Fibroblast of lung (primary cell): ENCODE measurements at regions not wholly inside any gene's neighbourhood (a gene's known extent, or its start where the extent isn't known, plus 50 kb on each side); places are given as distances from the start of the nearest gene placed in this dataset.

Source experiments
- DNase-seq, 2 donors: peaks; one replicate each; pipeline versions ENCODE4 v3.0.0 to v3.0.0-alpha.2; 2010; ENCODE audit warnings: low read depth in 2 of 2
- H2AFZ ChIP-seq: 2 replicates; pipeline ENCODE4 v1.5.1; 2012; ENCODE audit warnings: low read length, control low read depth, inconsistent platforms
- H3K27ac ChIP-seq: 2 replicates; pipeline ENCODE4 v1.5.1; 2011; ENCODE audit warnings: low read length, control low read depth; ENCODE audit not compliant: insufficient read depth
- H3K27me3 ChIP-seq: 2 replicates; pipeline ENCODE4 v1.5.1; 2011; ENCODE audit warnings: mild to moderate bottlenecking, low read length; ENCODE audit not compliant: control insufficient read depth, insufficient read depth
- H3K36me3 ChIP-seq: 2 replicates; pipeline ENCODE4 v1.5.1; 2011; ENCODE audit warnings: low read length; ENCODE audit not compliant: control insufficient read depth, insufficient read depth
- H3K4me1 ChIP-seq: 2 replicates; pipeline ENCODE4 v1.5.1; 2011; ENCODE audit warnings: low read length; ENCODE audit not compliant: control insufficient read depth, insufficient read depth; ENCODE audit errors: extremely low read depth
- H3K4me2 ChIP-seq: 2 replicates; pipeline ENCODE4 v1.5.1; 2011; ENCODE audit warnings: low read length, control low read depth; ENCODE audit not compliant: insufficient read depth; ENCODE audit errors: extremely low read depth
- H3K4me3 ChIP-seq, 4 experiments: fragments of 200-600 bp in 1 of 4; sonication (generic) in 1 of 4; replicated peaks in 1 of 4; 2 replicates each; pipeline ENCODE4 v1.5.1; 2011 to 2016; ENCODE audit warnings: low read length in 4 of 4, low read depth in 3 of 4, mild to moderate bottlenecking in 3 of 4, control low read depth in 2 of 4, inconsistent platforms in 1 of 4, mixed read lengths in 1 of 4; ENCODE audit not compliant: insufficient read depth in 1 of 4; ENCODE audit errors: control extremely low read depth in 1 of 4
- H3K79me2 ChIP-seq: 2 replicates; pipeline ENCODE4 v1.5.1; 2012; ENCODE audit warnings: mild to moderate bottlenecking, low read length, inconsistent platforms; ENCODE audit not compliant: control insufficient read depth, insufficient read depth
- H3K9ac ChIP-seq: 2 replicates; pipeline ENCODE4 v1.5.1; 2011; ENCODE audit warnings: mild to moderate bottlenecking, low read length, control low read depth; ENCODE audit not compliant: insufficient read depth
- H3K9me3 ChIP-seq: 2 replicates; pipeline ENCODE4 v1.5.1; 2012; ENCODE audit warnings: low read depth, low read length; ENCODE audit not compliant: control insufficient read depth, insufficient read depth
- H4K20me1 ChIP-seq: 2 replicates; pipeline ENCODE4 v1.5.1; 2011; ENCODE audit warnings: low read length; ENCODE audit not compliant: control insufficient read depth, insufficient read depth; ENCODE audit errors: extremely low read depth
- CTCF ChIP-seq, 2 donors: IDR thresholded peaks in 1 of 2; conservative IDR thresholded peaks in 1 of 2; 1 replicate in 1 of 2; 2 replicates in 1 of 2; pipeline ENCODE4 v1.5.1; 2011 to 2012; ENCODE audit warnings: low read length in 2 of 2, control low read depth in 1 of 2, inconsistent platforms in 1 of 2, low read depth in 1 of 2, mild to moderate bottlenecking in 1 of 2
- EZH2 ChIP-seq: IDR thresholded peaks from 2 replicates; pipeline ENCODE4 v1.5.1; 2012; ENCODE audit warnings: low read length, control low read depth, mild to moderate bottlenecking; ENCODE audit errors: missing control alignments

GRCh38 chr16:60541535-60541934 is 1494.7 kb downstream of the CDH8 start:
- H3K4me1 ChIP-seq: no peaks in the 10 kb centered on the region

GRCh38 chr16:60510941-60511340 is 1525.3 kb downstream of the CDH8 start:
- Histone ChIP-seq H3K9ac (no peak overlapping the region), H4K20me1 (no peaks in the 10 kb centered on the region), H3K9me3 (no peaks in the 10 kb centered on the region), H3K79me2 (no peaks in the 10 kb centered on the region), H3K4me3 (no peak overlapping the region), H3K4me1 (no peaks in the 10 kb centered on the region), H3K36me3 (no peaks in the 10 kb centered on the region), H3K4me2 (no peak overlapping the region), H3K27ac (no peak overlapping the region), H3K27me3 (no peaks in the 10 kb centered on the region), H2AFZ (no peak overlapping the region)
- peak in 1 of 2 donors; percentile 3 for DNase-seq
- no peak for TF ChIP-seq EZH2

More at GRCh38 chr16:60541535-60541934, 1494.7 kb downstream of the CDH8 start:
- Histone ChIP-seq H3K9ac (no peak overlapping the region), H4K20me1 (no peaks in the 10 kb centered on the region), H3K27me3 (no peaks in the 10 kb centered on the region), H3K79me2 (no peaks in the 10 kb centered on the region), H3K27ac (no peak overlapping the region), H3K36me3 (no peaks in the 10 kb centered on the region), H2AFZ (no peak overlapping the region), H3K4me3 (no peak overlapping the region), H3K9me3 (no peaks in the 10 kb centered on the region), H3K4me2 (no peak overlapping the region)
- no peak for DNase-seq
- no peak for TF ChIP-seq EZH2
- TF ChIP-seq CTCF (conservative IDR thresholded peaks at IDR 0.05 in 1 of 2, IDR thresholded peaks at IDR 0.05 in 1 of 2; ENCODE audit: low read depth in 1 of 2, low read length in 2 of 2): no peak

- H3K36me3 ChIP-seq: no peaks in the 10 kb centered on the region
- no peak overlapping the region for H2AFZ ChIP-seq
- no peaks in the 10 kb centered on the region for H4K20me1 ChIP-seq
- no peak overlapping the region for H3K4me3 ChIP-seq
- no peak overlapping the region for H3K4me2 ChIP-seq
- H3K27me3 ChIP-seq: no peaks in the 10 kb centered on the region
- TF ChIP-seq EZH2: no peak
- TF ChIP-seq CTCF (conservative IDR thresholded peaks at IDR 0.05 in 1 of 2, IDR thresholded peaks at IDR 0.05 in 1 of 2; ENCODE audit: low read depth in 1 of 2, low read length in 2 of 2): no peak
- DNase-seq: no peak
- H3K27ac ChIP-seq: no peak overlapping the region
- H3K79me2 ChIP-seq: no peaks in the 10 kb centered on the region
- no peaks in the 10 kb centered on the region for H3K9me3 ChIP-seq
- H3K9ac ChIP-seq: no peak overlapping the region
- H3K4me1 ChIP-seq: no peaks in the 10 kb centered on the region
These were observed 1526.0 kb downstream of the CDH8 start for GRCh38 chr16:60510208-60510607.
